ENCODE measurements at regions not wholly inside any gene's neighbourhood (a gene's known extent, or its start where the extent isn't known, plus 50 kb on each side); places are given as distances from the start of the nearest gene placed in this dataset.

GRCh38 chr6:143621876-143622605 lies 55.7 kb upstream of the PHACTR2 start:
- no peak overlapping the region for H3K4me3 ChIP-seq (replicated peaks in 1 of 2; ENCODE audit: low read depth in 2 of 2, low read length in 2 of 2)
- peak in 1 of 2 donors; percentile 43 for DNase-seq (ENCODE audit: low read depth in 2 of 2)
- no peak for TF ChIP-seq CTCF (IDR thresholded peaks at IDR 0.05; ENCODE audit: low read depth, low read length)

- no peak for TF ChIP-seq CTCF (IDR thresholded peaks at IDR 0.05; ENCODE audit: low read depth, low read length)
- no peak for DNase-seq (ENCODE audit: low read depth in 2 of 2)
- H3K4me3 ChIP-seq (replicated peaks in 1 of 2; ENCODE audit: low read depth in 2 of 2, low read length in 2 of 2) = no peak overlapping the region
Measured at GRCh38 chr6:143621159-143621873, 56.4 kb upstream of the PHACTR2 start.

GRCh38 chr6:143620447-143620846 lies 57.3 kb upstream of the PHACTR2 start:
- no peak overlapping the region for H3K4me3 ChIP-seq (replicated peaks in 1 of 2; ENCODE audit: low read depth in 2 of 2, low read length in 2 of 2)
- DNase-seq (ENCODE audit: low read depth in 2 of 2) = peak; percentile 23 to 55

GRCh38 chr6:143619824-143620401 lies 57.9 kb upstream of the PHACTR2 start:
- no peak for DNase-seq (ENCODE audit: low read depth in 2 of 2)
- H3K4me3 ChIP-seq (replicated peaks in 1 of 2; ENCODE audit: low read depth in 2 of 2, low read length in 2 of 2) = no peak overlapping the region
- TF ChIP-seq CTCF (IDR thresholded peaks at IDR 0.05; ENCODE audit: low read depth, low read length) = no peak

More at GRCh38 chr6:143620447-143620846, 57.3 kb upstream of the PHACTR2 start:
- no peak for TF ChIP-seq CTCF (IDR thresholded peaks at IDR 0.05; ENCODE audit: low read depth, low read length)

GRCh38 chr6:143616741-143617140 lies 61.0 kb upstream of the PHACTR2 start:
- no peak for TF ChIP-seq CTCF (IDR thresholded peaks at IDR 0.05; ENCODE audit: low read depth, low read length)
- no peak for DNase-seq (ENCODE audit: low read depth in 2 of 2)
- no peak overlapping the region for H3K4me3 ChIP-seq (replicated peaks in 1 of 2; ENCODE audit: low read depth in 2 of 2, low read length in 2 of 2)

GRCh38 chr6:143615785-143616184 lies 62.0 kb upstream of the PHACTR2 start:
- no peak overlapping the region for H3K4me3 ChIP-seq (replicated peaks in 1 of 2; ENCODE audit: low read depth in 2 of 2, low read length in 2 of 2)
- TF ChIP-seq CTCF (IDR thresholded peaks at IDR 0.05; ENCODE audit: low read depth, low read length) = no peak
- no peak for DNase-seq (ENCODE audit: low read depth in 2 of 2)
